Brain microvascular endothelial cell (primary cell): ENCODE measurements at regions not wholly inside any gene's neighbourhood (a gene's known extent, or its start where the extent isn't known, plus 50 kb on each side); places are given as distances from the start of the nearest gene placed in this dataset.

Experiments used
- DNase-seq: peaks from one replicate; pipeline ENCODE4 v3.0.0-alpha.2; 2020
- H3K27ac ChIP-seq: fragments of 250-450 bp; sonication (Bioruptor Pico); 2 replicates; pipeline ENCODE4 v1.5.1; 2020; ENCODE audit warnings: mild to moderate bottlenecking, moderate library complexity
- H3K27me3 ChIP-seq: fragments of 250-450 bp; sonication (Bioruptor Pico); replicated peaks from 2 replicates; pipeline ENCODE4 v1.5.1; 2020; ENCODE audit warnings: mild to moderate bottlenecking
- H3K36me3 ChIP-seq: fragments of 250-450 bp; sonication (Bioruptor Pico); replicated peaks from 2 replicates; pipeline ENCODE4 v1.5.1; 2020; ENCODE audit warnings: mild to moderate bottlenecking
- H3K4me3 ChIP-seq: 2 replicates; pipeline ENCODE4 v1.5.1; 2011; ENCODE audit warnings: low read depth, mild to moderate bottlenecking, control low read depth, low read length, moderate library complexity
- in situ Hi-C: cut with HindIII; loops from 2 replicates; pipeline ENCODE4 v1.10.0; 2017; ENCODE audit warnings: low sequenced_read_pairs, low pct_ligation_motif_present
- TF ChIP-seq, protein P1 (sequence below): IDR thresholded peaks from 2 replicates; pipeline ENCODE4 v1.5.1; 2011; ENCODE audit warnings: low read depth, mild to moderate bottlenecking, moderate library complexity, low read length, control low read depth, inconsistent platforms; ENCODE audit errors: missing control alignments

DNA sequence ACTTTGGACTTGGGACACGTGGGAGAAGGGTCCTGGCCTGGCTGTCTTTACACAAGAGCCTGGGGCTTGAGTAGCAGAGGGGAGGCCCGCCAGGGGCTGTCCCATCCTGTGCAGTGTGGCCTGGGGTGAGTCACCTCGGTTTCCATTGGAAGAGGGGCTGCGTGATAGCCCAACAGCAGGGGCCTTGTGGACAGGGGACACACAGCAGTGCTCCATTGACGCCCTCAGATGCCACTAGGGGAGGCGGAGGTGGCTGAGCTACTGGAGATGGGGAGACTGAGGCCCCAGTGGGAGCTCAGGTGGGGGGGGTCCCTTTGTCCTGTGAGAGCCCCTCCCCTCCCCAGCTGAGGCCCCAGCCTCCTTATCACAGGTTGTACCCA, 50.0 kb upstream of the RNU6ATAC start:
- no peak for DNase-seq
- H3K36me3 ChIP-seq, result no peaks in the 10 kb centered on the region
- no peak overlapping the region for H3K27ac ChIP-seq
- H3K4me3 ChIP-seq, result no peak overlapping the region
- H3K27me3 ChIP-seq, result no peaks in the 10 kb centered on the region
- in situ Hi-C loops, result no loop called here
- TF ChIP-seq, protein P1, sequence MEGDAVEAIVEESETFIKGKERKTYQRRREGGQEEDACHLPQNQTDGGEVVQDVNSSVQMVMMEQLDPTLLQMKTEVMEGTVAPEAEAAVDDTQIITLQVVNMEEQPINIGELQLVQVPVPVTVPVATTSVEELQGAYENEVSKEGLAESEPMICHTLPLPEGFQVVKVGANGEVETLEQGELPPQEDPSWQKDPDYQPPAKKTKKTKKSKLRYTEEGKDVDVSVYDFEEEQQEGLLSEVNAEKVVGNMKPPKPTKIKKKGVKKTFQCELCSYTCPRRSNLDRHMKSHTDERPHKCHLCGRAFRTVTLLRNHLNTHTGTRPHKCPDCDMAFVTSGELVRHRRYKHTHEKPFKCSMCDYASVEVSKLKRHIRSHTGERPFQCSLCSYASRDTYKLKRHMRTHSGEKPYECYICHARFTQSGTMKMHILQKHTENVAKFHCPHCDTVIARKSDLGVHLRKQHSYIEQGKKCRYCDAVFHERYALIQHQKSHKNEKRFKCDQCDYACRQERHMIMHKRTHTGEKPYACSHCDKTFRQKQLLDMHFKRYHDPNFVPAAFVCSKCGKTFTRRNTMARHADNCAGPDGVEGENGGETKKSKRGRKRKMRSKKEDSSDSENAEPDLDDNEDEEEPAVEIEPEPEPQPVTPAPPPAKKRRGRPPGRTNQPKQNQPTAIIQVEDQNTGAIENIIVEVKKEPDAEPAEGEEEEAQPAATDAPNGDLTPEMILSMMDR, result no peak

DNA sequence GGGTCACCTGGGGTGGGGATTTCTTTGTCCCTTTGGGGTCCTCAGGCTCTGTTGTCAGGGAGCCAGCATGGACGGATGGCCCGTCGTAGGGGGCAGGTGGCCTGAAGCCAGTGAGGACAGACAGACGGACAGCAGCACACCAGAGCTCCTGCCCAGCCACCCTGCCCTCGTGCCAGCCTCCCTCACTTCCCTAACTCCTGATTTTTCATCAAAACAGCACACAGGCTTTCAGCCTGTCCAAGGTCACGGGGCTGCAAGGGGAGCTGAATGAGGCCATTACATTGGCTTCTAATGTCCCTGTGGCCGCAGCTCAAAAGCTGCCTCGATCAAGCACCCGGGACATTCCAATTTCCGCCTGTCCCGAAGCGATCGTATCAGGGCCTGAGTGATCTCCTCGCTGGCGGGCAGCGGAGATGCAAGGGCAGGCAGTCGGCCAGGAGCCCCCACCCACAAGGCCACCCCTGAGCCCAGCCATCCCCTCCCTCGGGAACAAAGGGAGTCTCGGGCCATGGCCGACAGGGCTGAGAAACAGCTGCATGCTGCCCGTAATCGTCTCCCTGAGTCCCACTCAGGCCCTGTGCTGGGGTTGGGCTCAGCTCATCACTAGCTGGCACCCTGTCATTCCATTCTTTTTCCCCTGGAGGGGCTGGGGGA, 50.5 kb upstream of the RNU6ATAC start:
- Histone ChIP-seq H3K27ac (no peak overlapping the region), H3K4me3 (no peak overlapping the region), H3K36me3 (no peaks in the 10 kb centered on the region), H3K27me3 (no peaks in the 10 kb centered on the region)
- no peak for DNase-seq
- in situ Hi-C loops, result no loop called here
- TF ChIP-seq, protein P1, result no peak

DNA sequence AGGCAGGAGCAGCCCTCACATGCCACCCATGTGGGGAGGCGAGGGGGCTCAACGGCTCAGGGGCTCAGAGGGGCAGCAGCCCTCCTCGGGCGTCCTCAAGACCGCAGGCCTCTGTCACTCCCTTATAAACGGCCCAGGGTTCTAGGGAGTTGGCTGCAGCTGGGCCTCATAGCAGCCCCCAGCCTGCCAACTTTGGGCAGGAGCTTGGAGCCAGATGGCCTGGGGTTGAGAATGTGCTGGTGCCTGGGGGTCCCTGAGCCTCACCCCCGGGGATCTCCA, 51.0 kb upstream of the RNU6ATAC start:
- no peaks in the 10 kb centered on the region for H3K27me3 ChIP-seq
- H3K36me3 ChIP-seq, result no peaks in the 10 kb centered on the region
- TF ChIP-seq, protein P1, result no peak
- H3K4me3 ChIP-seq, result no peak overlapping the region
- H3K27ac ChIP-seq, result no peak overlapping the region
- no peak for DNase-seq
- in situ Hi-C loops, result no loop called here

DNA sequence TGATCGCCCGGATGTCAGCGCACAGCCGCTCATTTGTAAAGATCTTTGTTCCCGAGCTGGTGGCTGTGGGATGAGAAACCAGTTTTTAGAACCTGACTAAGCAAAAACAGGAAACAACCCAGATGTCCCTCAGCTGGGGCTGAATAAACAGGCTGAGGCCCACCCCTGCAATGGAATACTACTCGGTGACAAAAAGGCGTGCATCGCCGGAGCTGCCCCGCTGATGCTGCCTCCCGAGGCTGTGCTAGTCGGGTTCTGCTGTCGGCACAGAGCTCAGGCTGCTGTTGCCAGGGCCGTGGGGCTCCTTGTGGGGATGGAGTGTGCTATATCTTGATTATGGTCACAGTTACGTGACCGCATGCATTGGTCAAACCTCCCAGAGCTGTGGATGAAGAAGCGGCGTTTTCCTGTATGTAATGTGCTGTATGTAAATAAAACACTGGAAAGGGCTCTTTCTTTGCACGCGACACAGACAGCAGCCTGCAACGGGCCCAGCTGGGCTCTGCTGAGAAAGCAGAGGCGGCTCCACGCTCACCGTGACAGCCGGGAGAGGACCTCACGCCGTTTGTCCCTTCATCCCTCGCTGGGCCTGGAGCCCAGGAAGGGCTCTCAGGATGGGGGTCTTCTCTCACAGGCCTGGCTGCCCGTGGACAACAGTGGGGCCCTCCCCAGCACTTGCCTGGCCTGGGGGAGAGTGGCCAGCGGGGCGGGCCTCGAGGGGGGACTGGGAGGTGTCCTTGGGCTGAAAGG, 51.5 kb upstream of the RNU6ATAC start:
- Histone ChIP-seq H3K27ac (no peak overlapping the region), H3K36me3 (no peaks in the 10 kb centered on the region), H3K4me3 (no peak overlapping the region), H3K27me3 (no peaks in the 10 kb centered on the region)
- in situ Hi-C loops, result no loop called here
- DNase-seq, result peak; percentile 41
- TF ChIP-seq, protein P1, result no peak

DNA sequence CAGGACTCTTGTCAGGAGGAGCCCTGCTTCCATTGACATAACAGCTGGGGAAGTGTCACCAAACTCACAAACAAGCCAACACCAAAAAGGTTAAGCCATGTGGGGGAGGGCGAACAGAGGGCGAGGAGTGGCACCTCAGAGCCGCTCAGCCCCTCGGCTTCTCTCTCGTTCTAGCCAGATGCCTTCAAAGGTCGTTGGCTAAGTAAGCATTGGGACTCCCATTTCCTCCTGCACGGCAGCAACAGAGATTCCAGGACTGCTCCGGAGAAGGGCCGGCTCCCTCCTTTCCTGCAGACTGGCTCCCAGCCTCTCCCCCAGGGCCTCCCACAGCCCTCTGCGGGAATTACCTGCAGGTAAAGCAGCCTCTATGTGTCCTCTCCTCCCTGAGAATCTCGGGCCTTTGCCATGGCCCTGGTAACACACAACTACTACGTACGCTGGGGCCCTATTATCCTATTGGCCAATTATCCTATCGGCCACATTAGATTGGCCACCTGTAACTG, 52.1 kb upstream of the RNU6ATAC start:
- Histone ChIP-seq H3K36me3 (no peaks in the 10 kb centered on the region), H3K27ac (no peak overlapping the region), H3K27me3 (no peaks in the 10 kb centered on the region), H3K4me3 (no peak overlapping the region)
- no peak for DNase-seq
- TF ChIP-seq, protein P1, result no peak
- in situ Hi-C loops, result no loop called here
